ENCODE measurements at regions not wholly inside any gene's neighbourhood (a gene's known extent, or its start where the extent isn't known, plus 50 kb on each side); places are given as distances from the start of the nearest gene placed in this dataset.

- no peak for DNase-seq
- Histone ChIP-seq H3K27ac (no peak overlapping the region), H3K4me1 (no peaks in the 10 kb centered on the region), H3K9me3 (no peaks in the 10 kb centered on the region), H3K27me3 (no peaks in the 10 kb centered on the region), H3K4me3 (no peak overlapping the region), H3K9ac (ENCODE audit: low read depth in 2 of 2, low read length in 2 of 2) (no peak overlapping the region), H3K36me3 (no peaks in the 10 kb centered on the region)
- TF ChIP-seq CTCF (IDR thresholded peaks at IDR 0.05), result no peak
- intact Hi-C loops (cut with DNase I), result no loop called here
Measured at GRCh38 chr1:87170931-87171598, 157.6 kb upstream of the LMO4 start.

GRCh38 chr1:87173231-87173630 lies 155.4 kb upstream of the LMO4 start:
- Histone ChIP-seq H3K27me3 (no peaks in the 10 kb centered on the region), H3K36me3 (no peaks in the 10 kb centered on the region), H3K27ac (no peak overlapping the region), H3K9me3 (no peaks in the 10 kb centered on the region), H3K4me3 (no peak overlapping the region), H3K9ac (ENCODE audit: low read depth in 2 of 2, low read length in 2 of 2) (no peak overlapping the region), H3K4me1 (no peaks in the 10 kb centered on the region)
- no peak for TF ChIP-seq CTCF (IDR thresholded peaks at IDR 0.05)
- no peak for DNase-seq
- intact Hi-C loops (cut with DNase I), result no loop called here

GRCh38 chr1:87174724-87175245 lies 153.9 kb upstream of the LMO4 start:
- H3K27me3 ChIP-seq, result no peaks in the 10 kb centered on the region
- no peak for DNase-seq
- TF ChIP-seq CTCF (IDR thresholded peaks at IDR 0.05), result no peak
- H3K27ac ChIP-seq, result no peak overlapping the region
- no peaks in the 10 kb centered on the region for H3K9me3 ChIP-seq
- no peaks in the 10 kb centered on the region for H3K4me1 ChIP-seq
- H3K9ac ChIP-seq (ENCODE audit: low read depth in 2 of 2, low read length in 2 of 2), result no peak overlapping the region
- no peaks in the 10 kb centered on the region for H3K36me3 ChIP-seq
- intact Hi-C loops (cut with DNase I), result no loop called here
- no peak overlapping the region for H3K4me3 ChIP-seq

- DNase-seq, result no peak
- Histone ChIP-seq H3K27me3 (no peaks in the 10 kb centered on the region), H3K36me3 (no peaks in the 10 kb centered on the region), H3K4me3 (no peak overlapping the region), H3K4me1 (no peaks in the 10 kb centered on the region), H3K9ac (ENCODE audit: low read depth in 2 of 2, low read length in 2 of 2) (no peak overlapping the region), H3K9me3 (no peaks in the 10 kb centered on the region), H3K27ac (no peak overlapping the region)
- intact Hi-C loops (cut with DNase I), result no loop called here
- no peak for TF ChIP-seq CTCF (IDR thresholded peaks at IDR 0.05)
Measured at GRCh38 chr1:87176087-87176486, 152.6 kb upstream of the LMO4 start.

GRCh38 chr1:87176514-87176913 lies 152.2 kb upstream of the LMO4 start:
- H3K27ac ChIP-seq, result no peak overlapping the region
- no peak overlapping the region for H3K9ac ChIP-seq (ENCODE audit: low read depth in 2 of 2, low read length in 2 of 2)
- H3K9me3 ChIP-seq, result no peaks in the 10 kb centered on the region
- no peak for TF ChIP-seq CTCF (IDR thresholded peaks at IDR 0.05)
- DNase-seq, result no peak
- H3K4me3 ChIP-seq, result no peak overlapping the region
- no peaks in the 10 kb centered on the region for H3K36me3 ChIP-seq
- no peaks in the 10 kb centered on the region for H3K4me1 ChIP-seq
- no peaks in the 10 kb centered on the region for H3K27me3 ChIP-seq
- intact Hi-C loops (cut with DNase I), result no loop called here
